MM.1S (cell line): ENCODE measurements at regions not wholly inside any gene's neighbourhood (a gene's known extent, or its start where the extent isn't known, plus 50 kb on each side); places are given as distances from the start of the nearest gene placed in this dataset.

Experiments
- EZH2 ChIP-seq: fragments of 300-600 bp; sonication (generic); optimal IDR thresholded peaks from 2 replicates; pipeline ENCODE3; 2017; ENCODE audit warnings: low read depth, mild to moderate bottlenecking, antibody characterized with exemption, low read length, mixed read lengths
- EZH2phosphoT487 ChIP-seq: fragments of 300-600 bp; sonication (generic); IDR thresholded peaks from 2 replicates; pipeline ENCODE4 v1.6.1; 2018; ENCODE audit warnings: antibody characterized with exemption, low read length
- TF ChIP-seq, protein P1 (sequence below): fragments of 300-600 bp; sonication (generic); IDR thresholded peaks from 2 replicates; pipeline ENCODE4 v1.5.1; 2016; ENCODE audit warnings: antibody characterized with exemption, low read length, mixed read lengths

GRCh38 chr15:54810031-54810430, 386.7 kb downstream of the RSL24D1 start:
- TF ChIP-seq, protein P1, sequence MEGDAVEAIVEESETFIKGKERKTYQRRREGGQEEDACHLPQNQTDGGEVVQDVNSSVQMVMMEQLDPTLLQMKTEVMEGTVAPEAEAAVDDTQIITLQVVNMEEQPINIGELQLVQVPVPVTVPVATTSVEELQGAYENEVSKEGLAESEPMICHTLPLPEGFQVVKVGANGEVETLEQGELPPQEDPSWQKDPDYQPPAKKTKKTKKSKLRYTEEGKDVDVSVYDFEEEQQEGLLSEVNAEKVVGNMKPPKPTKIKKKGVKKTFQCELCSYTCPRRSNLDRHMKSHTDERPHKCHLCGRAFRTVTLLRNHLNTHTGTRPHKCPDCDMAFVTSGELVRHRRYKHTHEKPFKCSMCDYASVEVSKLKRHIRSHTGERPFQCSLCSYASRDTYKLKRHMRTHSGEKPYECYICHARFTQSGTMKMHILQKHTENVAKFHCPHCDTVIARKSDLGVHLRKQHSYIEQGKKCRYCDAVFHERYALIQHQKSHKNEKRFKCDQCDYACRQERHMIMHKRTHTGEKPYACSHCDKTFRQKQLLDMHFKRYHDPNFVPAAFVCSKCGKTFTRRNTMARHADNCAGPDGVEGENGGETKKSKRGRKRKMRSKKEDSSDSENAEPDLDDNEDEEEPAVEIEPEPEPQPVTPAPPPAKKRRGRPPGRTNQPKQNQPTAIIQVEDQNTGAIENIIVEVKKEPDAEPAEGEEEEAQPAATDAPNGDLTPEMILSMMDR, result no peak
- TF ChIP-seq EZH2, result no peak
- no peak for TF ChIP-seq EZH2phosphoT487
